B cell (primary cell): ENCODE measurements at regions not wholly inside any gene's neighbourhood (a gene's known extent, or its start where the extent isn't known, plus 50 kb on each side); places are given as distances from the start of the nearest gene placed in this dataset.

Source experiments
- ATAC-seq: fragments of 200-7000 bp; cut with Tn5 transposase; one replicate; pipeline ENCODE4 v1.10.0; 2021; ENCODE audit warnings: low read depth, mild to moderate bottlenecking, moderate number of reproducible peaks, moderate library complexity
- CTCF ChIA-PET: fragments of 350-600 bp; sonication (Branson Sonifier 250); formaldehyde crosslinking; loops from one replicate; lab custom pipeline; 2021; ENCODE audit warnings: antibody characterized with exemption, inconsistent platforms; lab: Charles Lee
- POLR2A ChIA-PET: fragments of 350-600 bp; sonication (Branson Sonifier 250); formaldehyde crosslinking; loops from one replicate; lab custom pipeline; 2021; ENCODE audit warnings: antibody characterized with exemption; lab: Charles Lee
- DNase-seq: peaks from one replicate; pipeline ENCODE4 v3.0.0; 2013
- H2AFZ ChIP-seq: 2 replicates; pipeline ENCODE4 v1.6.1; 2012; ENCODE audit warnings: mild to moderate bottlenecking, low read depth, low read length; ENCODE audit not compliant: insufficient read depth, poor library complexity, severe bottlenecking
- H3K27ac ChIP-seq, 2 donors: 1 replicate in 1 of 2; 2 replicates in 1 of 2; pipeline ENCODE4 v1.5.1; 2012 to 2013; ENCODE audit warnings: low read length in 2 of 2, mild to moderate bottlenecking in 2 of 2, moderate library complexity in 1 of 2
- H3K27me3 ChIP-seq, 4 experiments: fragments of 200-600 bp in 1 of 4; sonication (generic) in 1 of 4; replicated peaks in 1 of 4; 1 replicate in 2 of 4; 2 replicates in 2 of 4; pipeline versions ENCODE4 v1.6.1 to v1.7.0; 2013 to 2016; ENCODE audit warnings: low read length in 3 of 4, mild to moderate bottlenecking in 2 of 4, mixed read lengths in 1 of 4, moderate library complexity in 1 of 4; ENCODE audit not compliant: insufficient read depth in 4 of 4, control insufficient read depth in 3 of 4; ENCODE audit errors: control extremely low read depth in 1 of 4
- H3K36me3 ChIP-seq, 2 experiments: replicated peaks in 1 of 2; 1 replicate in 1 of 2; 2 replicates in 1 of 2; pipeline versions ENCODE4 v1.6.1 to v1.7.1; 2013; ENCODE audit warnings: low read length in 1 of 2; ENCODE audit not compliant: insufficient read depth in 2 of 2, control insufficient read depth in 1 of 2; ENCODE audit errors: control extremely low read depth in 1 of 2, extremely low read depth in 1 of 2
- H3K4me1 ChIP-seq, 2 donors: fragments of 200-600 bp in 1 of 2; sonication (generic) in 1 of 2; 1 replicate in 1 of 2; 2 replicates in 1 of 2; pipeline versions ENCODE4 v1.5.1 to v1.6.1; 2013 to 2017; ENCODE audit warnings: low read length in 2 of 2; ENCODE audit not compliant: control insufficient read depth in 2 of 2, insufficient read depth in 2 of 2
- H3K4me2 ChIP-seq: replicated peaks from 2 replicates; pipeline ENCODE3; 2012; ENCODE audit warnings: mild to moderate bottlenecking, low read depth, low read length; ENCODE audit not compliant: poor library complexity, severe bottlenecking
- H3K4me3 ChIP-seq, 5 experiments: fragments of 200-600 bp in 1 of 5; sonication (generic) in 1 of 5; 1 replicate in 3 of 5; 2 replicates in 2 of 5; pipeline versions ENCODE4 v1.5.1 to v1.7.0; 2011 to 2016; ENCODE audit warnings: low read length in 4 of 5, mild to moderate bottlenecking in 4 of 5, low read depth in 2 of 5, control low read depth in 1 of 5, moderate library complexity in 1 of 5; ENCODE audit not compliant: insufficient read depth in 1 of 5; ENCODE audit errors: control extremely low read depth in 1 of 5, extremely low read depth in 1 of 5
- H3K79me2 ChIP-seq: fragments of 200-600 bp; sonication (generic); one replicate; pipeline ENCODE4 v1.6.0; 2016; ENCODE audit warnings: low read length; ENCODE audit not compliant: control insufficient read depth, insufficient read depth
- H3K9ac ChIP-seq: fragments of 200-600 bp; sonication (generic); 2 replicates; pipeline ENCODE4 v1.6.1; 2017; ENCODE audit warnings: mild to moderate bottlenecking, low read length, moderate library complexity
- H3K9me3 ChIP-seq, 3 donors: one replicate each; pipeline versions ENCODE4 v1.6.1 to v1.7.1; 2013; ENCODE audit warnings: low read length in 2 of 3; ENCODE audit not compliant: control insufficient read depth in 2 of 3, insufficient read depth in 1 of 3; ENCODE audit errors: control extremely low read depth in 1 of 3
- H4K20me1 ChIP-seq: 2 replicates; pipeline ENCODE4 v1.6.0; 2012; ENCODE audit warnings: mild to moderate bottlenecking, low read length; ENCODE audit not compliant: insufficient read depth, control insufficient read depth, poor library complexity, severe bottlenecking
- H3K27ac Mint-ChIP-seq: one replicate; pipeline ENCODE4 v1.8.0; 2021; ENCODE audit warnings: mixed read lengths
- H3K27me3 Mint-ChIP-seq: one replicate; pipeline ENCODE4 v1.8.0; 2021; ENCODE audit warnings: mixed read lengths
- H3K4me1 Mint-ChIP-seq: one replicate; pipeline ENCODE4 v1.8.0; 2021; ENCODE audit warnings: mixed read lengths
- H3K4me3 Mint-ChIP-seq: one replicate; pipeline ENCODE4 v1.8.0; 2021; ENCODE audit warnings: mixed read lengths
- H3K9me3 Mint-ChIP-seq: one replicate; pipeline ENCODE4 v1.8.0; 2022; ENCODE audit warnings: mixed read lengths; ENCODE audit not compliant: insufficient read depth
- EZH2 ChIP-seq: IDR thresholded peaks from 2 replicates; pipeline ENCODE4 v1.6.1; 2012; ENCODE audit warnings: borderline replicate concordance, low read depth, mild to moderate bottlenecking, moderate library complexity, low read length; ENCODE audit not compliant: insufficient read depth, poor library complexity, severe bottlenecking
- WGBS: methylation state at CpG from one replicate; pipeline ENCODE4 v1.1.5; 2013; ENCODE audit warnings: missing lambda C conversion rate; ENCODE audit not compliant: insufficient coverage; 5-methylcytosine and 5-hydroxymethylcytosine counted together
- intact Hi-C: fragments of 100-400 bp; cut with micrococcal nuclease; formaldehyde crosslinking; loops from one replicate; pipeline ENCODE4 v1.10.0; 2022
- TF ChIP-seq, protein P1 (sequence below): fragments of 200-600 bp; IDR thresholded peaks from one replicate; pipeline ENCODE4 v1.8.0; 2022; ENCODE audit warnings: antibody characterized with exemption, mild to moderate bottlenecking

- no peak for TF ChIP-seq EZH2
- TF ChIP-seq, protein P1, sequence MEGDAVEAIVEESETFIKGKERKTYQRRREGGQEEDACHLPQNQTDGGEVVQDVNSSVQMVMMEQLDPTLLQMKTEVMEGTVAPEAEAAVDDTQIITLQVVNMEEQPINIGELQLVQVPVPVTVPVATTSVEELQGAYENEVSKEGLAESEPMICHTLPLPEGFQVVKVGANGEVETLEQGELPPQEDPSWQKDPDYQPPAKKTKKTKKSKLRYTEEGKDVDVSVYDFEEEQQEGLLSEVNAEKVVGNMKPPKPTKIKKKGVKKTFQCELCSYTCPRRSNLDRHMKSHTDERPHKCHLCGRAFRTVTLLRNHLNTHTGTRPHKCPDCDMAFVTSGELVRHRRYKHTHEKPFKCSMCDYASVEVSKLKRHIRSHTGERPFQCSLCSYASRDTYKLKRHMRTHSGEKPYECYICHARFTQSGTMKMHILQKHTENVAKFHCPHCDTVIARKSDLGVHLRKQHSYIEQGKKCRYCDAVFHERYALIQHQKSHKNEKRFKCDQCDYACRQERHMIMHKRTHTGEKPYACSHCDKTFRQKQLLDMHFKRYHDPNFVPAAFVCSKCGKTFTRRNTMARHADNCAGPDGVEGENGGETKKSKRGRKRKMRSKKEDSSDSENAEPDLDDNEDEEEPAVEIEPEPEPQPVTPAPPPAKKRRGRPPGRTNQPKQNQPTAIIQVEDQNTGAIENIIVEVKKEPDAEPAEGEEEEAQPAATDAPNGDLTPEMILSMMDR = no peak
- no peak overlapping the region for H3K4me3 Mint-ChIP-seq
- H3K27ac ChIP-seq = no peak overlapping the region
- H3K4me1 ChIP-seq = no peaks in the 10 kb centered on the region
- no peaks in the 10 kb centered on the region for H3K36me3 ChIP-seq
- intact Hi-C loops = no loop called here
- WGBS = 17% methylated on average over 1 of the region's 2 CpGs
- ChIA-PET CTCF (no interaction called here), POLR2A (no interaction called here)
- no peak overlapping the region for H2AFZ ChIP-seq
- H3K27me3 ChIP-seq = no peaks in the 10 kb centered on the region
- H3K27me3 Mint-ChIP-seq = no peaks in the 10 kb centered on the region
- no peak for DNase-seq
- H3K9me3 Mint-ChIP-seq = no peaks in the 10 kb centered on the region
- no peaks in the 10 kb centered on the region for H3K9me3 ChIP-seq
- no peaks in the 10 kb centered on the region for H3K4me1 Mint-ChIP-seq
- no peak overlapping the region for H3K4me3 ChIP-seq
- no peak overlapping the region for H3K27ac Mint-ChIP-seq
- H4K20me1 ChIP-seq = no peaks in the 10 kb centered on the region
- no peak overlapping the region for H3K9ac ChIP-seq
- no peak for ATAC-seq
- no peak overlapping the region for H3K4me2 ChIP-seq
- H3K79me2 ChIP-seq = no peaks in the 10 kb centered on the region
Observed at GRCh38 chr2:71778514-71778913, 325.2 kb downstream of the DYSF start.

DNA sequence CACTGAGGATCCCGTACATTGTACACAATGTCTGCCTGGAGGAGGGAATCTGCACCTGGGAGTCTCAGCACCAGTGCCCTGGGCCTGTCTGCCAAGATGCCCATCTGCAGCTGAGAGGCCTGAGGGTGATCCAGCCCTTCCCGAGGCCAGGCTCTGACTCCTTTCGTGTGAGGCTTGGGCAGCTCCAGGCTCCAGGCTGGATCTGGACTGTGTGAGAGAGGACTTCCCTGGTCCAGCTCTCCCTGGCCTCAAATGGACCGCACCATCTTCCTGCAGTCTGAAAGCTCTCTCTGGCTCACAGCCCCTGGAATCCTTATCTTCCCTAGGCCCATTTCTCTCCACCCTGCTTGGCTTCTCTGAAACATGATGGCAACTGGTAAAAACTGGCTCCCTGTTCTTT lies 324.6 kb downstream of the DYSF start:
- WGBS = 95% methylated on average over 4 of the region's 4 CpGs
- Mint-ChIP-seq H3K27me3 (no peaks in the 10 kb centered on the region), H3K4me3 (no peak overlapping the region), H3K27ac (no peak overlapping the region), H3K9me3 (no peaks in the 10 kb centered on the region), H3K4me1 (no peaks in the 10 kb centered on the region)
- no peaks in the 10 kb centered on the region for H3K79me2 ChIP-seq
- no peaks in the 10 kb centered on the region for H3K4me1 ChIP-seq
- ChIA-PET POLR2A (no interaction called here), CTCF (no interaction called here)
- H4K20me1 ChIP-seq = no peaks in the 10 kb centered on the region
- H3K9me3 ChIP-seq = no peaks in the 10 kb centered on the region
- H3K9ac ChIP-seq = no peak overlapping the region
- no peaks in the 10 kb centered on the region for H3K36me3 ChIP-seq
- DNase-seq = no peak
- H3K4me2 ChIP-seq = no peak overlapping the region
- ATAC-seq = no peak
- no peak overlapping the region for H3K4me3 ChIP-seq
- no peak overlapping the region for H2AFZ ChIP-seq
- no peaks in the 10 kb centered on the region for H3K27me3 ChIP-seq
- H3K27ac ChIP-seq = no peak overlapping the region
- intact Hi-C loops = no loop called here
- TF ChIP-seq EZH2 = no peak
- TF ChIP-seq, protein P1 = no peak
